Neural progenitor cell (in vitro differentiated cells): ENCODE measurements at regions not wholly inside any gene's neighbourhood (a gene's known extent, or its start where the extent isn't known, plus 50 kb on each side); places are given as distances from the start of the nearest gene placed in this dataset.

Source experiments
- EZH2 ChIP-seq: fragments of 200-600 bp; sonication (generic); IDR thresholded peaks from 2 replicates; pipeline ENCODE4 v1.6.1; 2017; ENCODE audit warnings: antibody characterized with exemption, mild to moderate bottlenecking, moderate library complexity
- EZH2phosphoT487 ChIP-seq: fragments of 200-600 bp; sonication (generic); IDR thresholded peaks from 2 replicates; pipeline ENCODE4 v1.6.1; 2017; ENCODE audit warnings: antibody characterized with exemption
- TF ChIP-seq, protein P1 (sequence below): fragments of 200-600 bp; sonication (generic); IDR thresholded peaks from 2 replicates; pipeline ENCODE4 v1.5.1; 2017; ENCODE audit warnings: antibody characterized with exemption, mild to moderate bottlenecking

DNA sequence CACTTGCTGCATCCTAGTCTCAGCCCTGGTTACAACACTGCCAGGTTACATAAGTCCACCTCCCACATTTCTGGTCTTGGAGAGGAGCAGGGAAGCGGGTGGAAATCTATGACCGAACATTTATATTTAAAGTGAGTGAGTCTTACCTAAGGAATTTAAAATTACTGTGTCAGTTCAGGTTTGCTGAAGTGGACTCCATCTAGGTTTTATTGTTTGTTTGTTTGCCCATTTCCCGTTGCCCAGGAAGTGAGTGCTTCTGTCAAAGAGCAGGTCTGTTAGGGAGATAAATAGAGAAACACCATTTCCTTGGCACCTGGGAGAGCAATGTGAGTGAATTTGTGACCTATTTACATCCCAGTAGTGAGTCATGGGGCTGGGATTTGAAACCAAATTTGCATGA is 179.5 kb downstream of the KIF4B start:
- TF ChIP-seq, protein P1, sequence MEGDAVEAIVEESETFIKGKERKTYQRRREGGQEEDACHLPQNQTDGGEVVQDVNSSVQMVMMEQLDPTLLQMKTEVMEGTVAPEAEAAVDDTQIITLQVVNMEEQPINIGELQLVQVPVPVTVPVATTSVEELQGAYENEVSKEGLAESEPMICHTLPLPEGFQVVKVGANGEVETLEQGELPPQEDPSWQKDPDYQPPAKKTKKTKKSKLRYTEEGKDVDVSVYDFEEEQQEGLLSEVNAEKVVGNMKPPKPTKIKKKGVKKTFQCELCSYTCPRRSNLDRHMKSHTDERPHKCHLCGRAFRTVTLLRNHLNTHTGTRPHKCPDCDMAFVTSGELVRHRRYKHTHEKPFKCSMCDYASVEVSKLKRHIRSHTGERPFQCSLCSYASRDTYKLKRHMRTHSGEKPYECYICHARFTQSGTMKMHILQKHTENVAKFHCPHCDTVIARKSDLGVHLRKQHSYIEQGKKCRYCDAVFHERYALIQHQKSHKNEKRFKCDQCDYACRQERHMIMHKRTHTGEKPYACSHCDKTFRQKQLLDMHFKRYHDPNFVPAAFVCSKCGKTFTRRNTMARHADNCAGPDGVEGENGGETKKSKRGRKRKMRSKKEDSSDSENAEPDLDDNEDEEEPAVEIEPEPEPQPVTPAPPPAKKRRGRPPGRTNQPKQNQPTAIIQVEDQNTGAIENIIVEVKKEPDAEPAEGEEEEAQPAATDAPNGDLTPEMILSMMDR = no peak
- no peak for TF ChIP-seq EZH2
- no peak for TF ChIP-seq EZH2phosphoT487
